NB4 (cell line): ENCODE measurements at regions not wholly inside any gene's neighbourhood (a gene's known extent, or its start where the extent isn't known, plus 50 kb on each side); places are given as distances from the start of the nearest gene placed in this dataset.

Experiments used
- MYC ChIP-seq: IDR thresholded peaks from 2 replicates; pipeline ENCODE4 v1.6.1; 2011; ENCODE audit warnings: low read depth, low read length
- POLR2A ChIP-seq: IDR thresholded peaks from 2 replicates; pipeline ENCODE4 v1.6.1; 2011; ENCODE audit warnings: mild to moderate bottlenecking; ENCODE audit not compliant: insufficient read length; ENCODE audit errors: extremely low read depth
- TF ChIP-seq, protein P1 (sequence below): IDR thresholded peaks from one replicate; pipeline ENCODE4 v1.5.1; 2012; ENCODE audit warnings: low read depth, low read length
- TF ChIP-seq, protein P2 (sequence below): IDR thresholded peaks from 2 replicates; pipeline ENCODE4 v1.6.1; 2011; ENCODE audit warnings: low read depth, low read length

DNA sequence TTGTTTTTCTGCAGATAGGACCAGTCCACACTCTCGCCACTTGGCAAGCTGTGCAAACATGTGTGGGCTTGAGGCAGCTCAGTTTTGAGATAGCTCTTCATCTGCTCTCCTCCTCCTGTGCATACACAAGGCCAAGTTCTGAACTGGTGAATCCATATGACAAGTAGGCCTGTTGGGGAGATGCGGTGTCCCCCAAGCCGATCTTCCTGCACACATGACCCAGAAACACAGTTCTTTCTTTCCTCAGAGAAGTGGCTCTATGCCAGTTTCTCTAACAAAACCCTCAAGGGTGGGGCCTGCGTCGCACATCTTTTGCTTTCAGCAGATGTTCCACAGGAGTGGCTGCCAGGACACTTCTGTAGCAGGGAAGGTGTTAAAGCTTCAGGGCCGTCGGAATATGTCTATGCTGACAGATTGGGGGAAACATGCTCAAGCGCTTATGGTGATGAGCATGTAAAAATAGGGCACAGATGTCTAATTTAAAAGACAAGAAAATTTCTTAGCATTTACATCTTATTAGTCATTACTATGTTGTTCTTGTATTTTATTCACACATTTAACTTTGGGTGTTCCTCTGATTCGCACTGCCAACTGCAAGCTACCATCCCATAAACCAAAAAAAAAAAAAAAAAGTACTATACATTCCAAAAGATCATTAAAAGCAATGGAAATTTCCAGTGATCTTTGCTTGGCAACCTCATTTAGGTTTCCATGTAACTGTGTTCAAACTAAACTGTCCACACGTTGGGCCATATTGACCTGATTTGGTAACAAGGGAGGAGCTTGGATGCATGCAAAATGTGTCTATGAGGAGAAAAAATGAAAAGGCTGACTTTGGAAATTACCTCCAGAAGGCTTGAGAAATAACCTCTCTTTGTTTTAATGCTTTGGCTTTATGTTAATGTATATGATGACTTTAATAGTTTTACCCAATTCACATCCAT, 1055.5 kb upstream of the KLHL29 start:
- TF ChIP-seq, protein P1, sequence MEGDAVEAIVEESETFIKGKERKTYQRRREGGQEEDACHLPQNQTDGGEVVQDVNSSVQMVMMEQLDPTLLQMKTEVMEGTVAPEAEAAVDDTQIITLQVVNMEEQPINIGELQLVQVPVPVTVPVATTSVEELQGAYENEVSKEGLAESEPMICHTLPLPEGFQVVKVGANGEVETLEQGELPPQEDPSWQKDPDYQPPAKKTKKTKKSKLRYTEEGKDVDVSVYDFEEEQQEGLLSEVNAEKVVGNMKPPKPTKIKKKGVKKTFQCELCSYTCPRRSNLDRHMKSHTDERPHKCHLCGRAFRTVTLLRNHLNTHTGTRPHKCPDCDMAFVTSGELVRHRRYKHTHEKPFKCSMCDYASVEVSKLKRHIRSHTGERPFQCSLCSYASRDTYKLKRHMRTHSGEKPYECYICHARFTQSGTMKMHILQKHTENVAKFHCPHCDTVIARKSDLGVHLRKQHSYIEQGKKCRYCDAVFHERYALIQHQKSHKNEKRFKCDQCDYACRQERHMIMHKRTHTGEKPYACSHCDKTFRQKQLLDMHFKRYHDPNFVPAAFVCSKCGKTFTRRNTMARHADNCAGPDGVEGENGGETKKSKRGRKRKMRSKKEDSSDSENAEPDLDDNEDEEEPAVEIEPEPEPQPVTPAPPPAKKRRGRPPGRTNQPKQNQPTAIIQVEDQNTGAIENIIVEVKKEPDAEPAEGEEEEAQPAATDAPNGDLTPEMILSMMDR, result no peak
- TF ChIP-seq, protein P2, sequence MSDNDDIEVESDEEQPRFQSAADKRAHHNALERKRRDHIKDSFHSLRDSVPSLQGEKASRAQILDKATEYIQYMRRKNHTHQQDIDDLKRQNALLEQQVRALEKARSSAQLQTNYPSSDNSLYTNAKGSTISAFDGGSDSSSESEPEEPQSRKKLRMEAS, result no peak
- TF ChIP-seq MYC, result no peak
- no peak for TF ChIP-seq POLR2A
